ENCODE measurements at regions not wholly inside any gene's neighbourhood (a gene's known extent, or its start where the extent isn't known, plus 50 kb on each side); places are given as distances from the start of the nearest gene placed in this dataset.

DNA sequence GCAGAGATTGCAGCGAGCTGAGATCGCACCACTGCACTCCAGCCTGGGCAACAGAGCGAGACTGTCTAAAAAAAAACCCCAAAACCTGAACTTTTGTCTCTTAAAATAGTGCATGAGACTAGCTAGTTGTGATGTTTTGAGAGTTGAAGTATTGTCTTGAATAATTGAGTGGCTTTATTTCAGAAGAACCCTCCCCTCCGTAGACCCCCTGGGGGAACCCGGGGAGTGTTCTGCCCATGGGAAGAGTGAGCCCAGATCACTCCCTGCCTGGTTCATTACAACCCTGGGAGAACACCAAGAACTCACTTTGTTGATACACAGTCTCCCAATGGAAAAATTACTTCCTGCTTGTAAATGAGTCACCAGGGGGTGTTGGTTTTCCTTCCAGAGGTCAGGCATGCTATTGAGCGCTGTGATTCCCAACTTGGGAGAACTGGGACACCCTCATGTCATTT is 65.3 kb upstream of the SHISA3 start:
- no peak for DNase-seq

DNA sequence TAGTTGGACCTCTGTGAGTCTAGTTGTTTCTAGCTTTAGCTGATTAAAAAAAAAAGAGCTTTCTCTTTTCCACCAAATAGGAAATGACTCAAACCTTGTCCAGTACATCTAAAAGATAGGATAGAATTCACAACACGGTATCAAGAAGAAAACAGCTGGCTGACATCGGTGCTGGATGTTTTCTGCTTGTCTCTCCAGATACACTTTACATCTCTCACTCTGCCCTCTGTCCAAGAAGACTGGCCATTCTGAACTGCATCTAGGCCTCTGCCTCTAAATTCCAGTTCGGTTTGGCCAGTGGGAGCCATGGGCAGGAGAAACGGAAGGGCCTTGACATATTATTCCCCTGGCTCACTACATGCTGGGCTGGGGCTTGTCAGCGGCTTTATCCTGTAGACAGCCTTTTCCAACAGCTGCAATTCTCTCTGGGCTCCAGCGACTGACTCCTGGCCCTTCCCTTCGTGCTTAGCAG is 57.3 kb upstream of the SHISA3 start:
- no peak for DNase-seq

DNA sequence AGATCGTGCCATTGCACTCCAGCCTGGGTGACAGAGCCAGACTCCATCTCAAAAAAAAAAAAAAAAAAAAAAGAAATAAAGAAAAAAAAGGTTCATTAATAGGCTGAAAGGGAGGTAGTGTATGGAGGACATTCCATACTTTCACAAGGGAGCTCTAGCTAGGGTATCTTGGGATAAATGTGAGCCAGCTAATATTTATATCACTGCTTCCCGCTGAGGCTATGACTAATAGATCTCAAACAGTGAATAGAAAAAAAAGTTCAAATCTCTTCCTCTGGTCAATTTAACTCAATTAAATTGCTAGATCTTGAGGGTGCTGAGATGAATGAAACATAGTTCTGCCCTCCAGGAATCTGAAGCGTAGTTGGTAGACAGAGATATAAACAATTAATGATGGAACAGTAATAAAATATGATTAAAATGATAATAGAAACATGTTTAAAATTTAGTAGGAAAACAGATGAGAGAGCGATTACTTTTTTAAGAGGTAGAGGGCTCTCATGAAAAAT is 55.7 kb upstream of the SHISA3 start:
- no peak for DNase-seq

DNA sequence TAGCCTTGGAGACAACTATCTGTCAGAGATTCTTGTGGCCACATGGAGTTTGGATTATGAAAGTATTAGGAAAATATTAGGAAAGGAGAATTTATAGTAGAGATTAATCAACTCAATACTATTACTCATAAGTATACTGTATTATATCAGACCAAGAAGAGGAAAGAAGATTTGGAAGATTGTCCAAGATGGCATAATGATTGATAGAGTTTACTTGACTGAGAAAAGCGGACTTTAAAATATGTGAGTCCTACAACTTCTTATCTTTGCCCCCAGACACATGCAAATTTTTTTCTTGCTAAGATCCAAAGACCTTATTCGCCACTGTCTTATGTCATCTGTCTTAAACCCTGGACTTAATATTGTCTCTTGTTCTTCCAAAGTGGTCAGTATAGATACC is 54.8 kb upstream of the SHISA3 start:
- no peak for DNase-seq

DNA sequence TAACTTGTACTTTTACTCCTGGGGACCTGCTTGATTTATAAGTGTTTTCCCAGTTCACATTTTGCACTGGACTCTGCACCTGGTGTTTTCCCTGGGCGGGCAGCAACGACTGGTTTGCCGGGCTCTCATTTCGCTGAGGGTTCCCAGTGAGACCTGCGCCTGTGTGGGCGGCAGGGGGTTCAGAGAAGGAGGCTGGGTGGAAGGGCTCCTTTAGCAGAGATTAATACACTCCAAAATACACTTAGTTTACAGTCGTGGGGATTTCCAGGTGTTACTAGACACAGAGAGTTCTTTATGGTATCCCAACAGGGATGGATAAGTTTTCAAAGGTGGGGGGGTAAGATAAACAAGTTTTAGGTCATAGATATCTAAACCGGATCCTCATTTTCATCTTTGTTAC is 53.0 kb upstream of the SHISA3 start:
- no peak for DNase-seq

DNA sequence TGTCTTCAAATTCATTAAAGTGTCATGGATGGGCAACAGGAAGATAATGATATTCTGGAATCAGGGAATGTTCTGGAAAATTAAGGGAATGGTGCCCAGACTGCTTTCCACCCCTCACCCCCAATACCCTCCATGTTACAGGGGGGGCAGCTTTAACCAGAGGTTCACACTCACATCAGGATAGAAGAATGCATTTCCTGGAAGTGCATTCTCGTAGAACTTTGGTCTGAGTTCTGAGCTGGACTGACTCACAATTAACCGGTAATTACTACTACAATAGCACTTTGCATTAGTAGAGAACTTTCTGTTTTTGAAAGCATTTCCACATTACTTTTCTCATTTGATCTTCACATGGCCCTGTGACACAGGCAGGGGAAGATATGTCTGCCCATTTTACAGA is 52.5 kb upstream of the SHISA3 start:
- DNase-seq, result no peak

DNA sequence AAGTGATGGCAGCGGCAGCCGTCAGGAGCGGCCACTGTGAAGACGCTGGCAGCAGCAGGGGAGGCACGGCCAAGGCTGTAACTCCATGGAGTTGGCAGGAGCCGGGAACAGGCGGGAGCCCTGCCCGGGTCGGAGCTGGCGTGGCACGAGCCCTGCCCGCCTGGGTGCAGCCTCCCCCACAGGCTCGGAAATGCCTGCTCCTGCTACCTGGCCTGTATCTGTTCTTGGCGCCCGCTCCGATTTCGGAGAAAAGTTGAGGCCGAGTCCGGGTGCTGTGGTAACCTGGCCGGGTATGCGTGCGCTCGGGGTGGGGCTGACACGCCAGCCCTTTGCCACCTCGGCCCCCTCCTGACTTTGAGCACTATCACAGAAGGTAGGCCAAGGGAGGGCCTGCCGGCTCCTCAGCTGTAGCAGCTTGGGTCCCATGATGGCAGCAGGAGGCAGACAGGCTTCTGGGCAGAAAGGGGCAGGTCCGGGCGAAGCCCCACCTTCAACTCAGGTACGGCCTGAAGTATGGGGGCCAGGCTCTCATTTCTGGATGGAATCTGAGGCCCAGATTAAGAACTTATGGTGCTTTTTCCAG is 51.2 kb upstream of the SHISA3 start:
- no peak for DNase-seq

DNA sequence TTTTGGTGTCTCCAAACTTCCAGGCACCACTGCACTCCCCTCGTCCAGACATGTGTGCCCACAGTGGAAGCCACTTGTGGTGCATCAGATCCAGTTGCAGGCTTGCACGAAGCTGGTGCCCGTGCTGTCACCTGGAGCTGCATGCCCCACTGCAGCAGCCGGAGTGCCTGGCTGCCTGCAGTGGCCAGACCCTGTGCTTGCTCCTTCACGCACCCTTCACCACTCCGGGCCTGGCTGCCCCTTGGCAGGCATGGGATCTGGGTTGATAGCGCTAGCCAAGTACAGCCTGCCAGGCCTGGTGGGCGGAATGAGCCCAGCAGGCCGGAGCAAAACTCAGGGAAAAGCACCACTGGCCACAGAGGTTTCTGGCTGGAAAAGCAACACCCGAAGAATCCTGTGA is 50.2 kb upstream of the SHISA3 start:
- no peak for DNase-seq

Data from NCI-H187 treated with DMSO at 0.1 percent for 48 hours (cell line).